SU-DHL-6 (cell line): ENCODE measurements at regions not wholly inside any gene's neighbourhood (a gene's known extent, or its start where the extent isn't known, plus 50 kb on each side); places are given as distances from the start of the nearest gene placed in this dataset.

Experiments
- CTCF ChIP-seq: fragments of 200-600 bp; sonication (generic); IDR thresholded peaks from one replicate; pipeline ENCODE4 v1.5.1; 2017; ENCODE audit warnings: antibody characterized with exemption, mild to moderate bottlenecking, low read length, moderate library complexity; ENCODE audit not compliant: insufficient read depth, poor library complexity, severe bottlenecking
- EZH2phosphoT487 ChIP-seq: fragments of 200-600 bp; sonication (generic), shearing (Covaris generic); conservative IDR thresholded peaks from 2 replicates; pipeline ENCODE4 v1.6.1; 2018; ENCODE audit warnings: mild to moderate bottlenecking, antibody characterized with exemption, low read length, moderate library complexity, mixed read lengths

- TF ChIP-seq CTCF: no peak
- no peak for TF ChIP-seq EZH2phosphoT487
Observed at GRCh38 chr4:124097447-124097846, 615.1 kb downstream of the ANKRD50 start.
